ENCODE measurements at regions not wholly inside any gene's neighbourhood (a gene's known extent, or its start where the extent isn't known, plus 50 kb on each side); places are given as distances from the start of the nearest gene placed in this dataset.

- POLR2A ChIA-PET: no interaction called here
- ATAC-seq: no peak
These were observed 50.8 kb upstream of the KLHL13 start for GRCh38 chrX:118167361-118167760.

GRCh38 chrX:118171356-118171755, 54.7 kb upstream of the KLHL13 start:
- ATAC-seq (no peak), DNase-seq (no peak)
- Mint-ChIP-seq H3K27me3 (no peaks in the 10 kb centered on the region), H3K27ac (no peak overlapping the region), H3K9me3 (no peaks in the 10 kb centered on the region), H3K36me3 (ENCODE audit: low read depth) (no peaks in the 10 kb centered on the region), H3K4me1 (ENCODE audit: low read depth) (no peaks in the 10 kb centered on the region), H3K4me3 (no peak overlapping the region)
- TF ChIP-seq, protein P1, sequence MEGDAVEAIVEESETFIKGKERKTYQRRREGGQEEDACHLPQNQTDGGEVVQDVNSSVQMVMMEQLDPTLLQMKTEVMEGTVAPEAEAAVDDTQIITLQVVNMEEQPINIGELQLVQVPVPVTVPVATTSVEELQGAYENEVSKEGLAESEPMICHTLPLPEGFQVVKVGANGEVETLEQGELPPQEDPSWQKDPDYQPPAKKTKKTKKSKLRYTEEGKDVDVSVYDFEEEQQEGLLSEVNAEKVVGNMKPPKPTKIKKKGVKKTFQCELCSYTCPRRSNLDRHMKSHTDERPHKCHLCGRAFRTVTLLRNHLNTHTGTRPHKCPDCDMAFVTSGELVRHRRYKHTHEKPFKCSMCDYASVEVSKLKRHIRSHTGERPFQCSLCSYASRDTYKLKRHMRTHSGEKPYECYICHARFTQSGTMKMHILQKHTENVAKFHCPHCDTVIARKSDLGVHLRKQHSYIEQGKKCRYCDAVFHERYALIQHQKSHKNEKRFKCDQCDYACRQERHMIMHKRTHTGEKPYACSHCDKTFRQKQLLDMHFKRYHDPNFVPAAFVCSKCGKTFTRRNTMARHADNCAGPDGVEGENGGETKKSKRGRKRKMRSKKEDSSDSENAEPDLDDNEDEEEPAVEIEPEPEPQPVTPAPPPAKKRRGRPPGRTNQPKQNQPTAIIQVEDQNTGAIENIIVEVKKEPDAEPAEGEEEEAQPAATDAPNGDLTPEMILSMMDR (IDR thresholded peaks at IDR 0.05): no peak
- intact Hi-C loops (cut with micrococcal nuclease): no loop called here
- POLR2A ChIA-PET: no interaction called here
- CTCF ChIA-PET: no interaction called here

More at GRCh38 chrX:118167361-118167760, 50.8 kb upstream of the KLHL13 start:
- Mint-ChIP-seq H3K4me3 (no peak overlapping the region), H3K27ac (no peak overlapping the region), H3K36me3 (ENCODE audit: low read depth) (no peaks in the 10 kb centered on the region), H3K9me3 (no peaks in the 10 kb centered on the region), H3K27me3 (no peaks in the 10 kb centered on the region), H3K4me1 (ENCODE audit: low read depth) (no peaks in the 10 kb centered on the region)
- CTCF ChIA-PET: no interaction called here
- intact Hi-C loops (cut with micrococcal nuclease): no loop called here
- no peak for DNase-seq
- TF ChIP-seq, protein P1 (IDR thresholded peaks at IDR 0.05): no peak

DNA sequence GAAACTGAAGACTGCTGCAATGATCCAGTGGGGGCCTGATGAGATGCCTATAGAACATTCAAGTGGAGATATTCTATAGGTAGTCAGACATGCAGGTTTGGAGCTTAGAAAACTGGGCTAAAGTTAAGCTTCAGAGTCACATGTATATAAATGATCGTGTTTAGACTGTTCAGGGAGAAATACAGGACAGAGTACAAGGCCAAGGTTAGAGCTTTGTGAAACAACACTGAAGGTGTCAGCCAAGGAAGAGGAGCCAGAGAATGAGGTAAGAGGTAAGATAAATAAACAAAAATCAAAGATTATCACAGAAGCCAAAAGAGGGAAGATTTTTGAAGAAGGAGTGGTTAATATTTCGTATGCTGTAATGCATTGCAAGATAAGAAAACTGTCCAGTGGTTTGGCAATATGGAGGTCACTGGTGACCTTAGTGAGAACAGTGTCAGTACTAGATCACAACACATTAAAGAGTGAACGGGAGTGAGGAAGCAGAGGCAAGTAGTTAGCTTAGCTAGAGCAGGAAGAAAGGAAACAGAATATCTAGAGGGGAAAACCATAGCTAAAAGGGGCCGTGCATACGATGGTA, 58.0 kb upstream of the KLHL13 start:
- Mint-ChIP-seq H3K4me3 (no peak overlapping the region), H3K36me3 (ENCODE audit: low read depth) (no peaks in the 10 kb centered on the region), H3K9me3 (no peaks in the 10 kb centered on the region), H3K27ac (no peak overlapping the region), H3K4me1 (ENCODE audit: low read depth) (no peaks in the 10 kb centered on the region), H3K27me3 (no peaks in the 10 kb centered on the region)
- DNase-seq (no peak), ATAC-seq (no peak)
- ChIA-PET POLR2A (no interaction called here), CTCF (no interaction called here)
- TF ChIP-seq, protein P1 (IDR thresholded peaks at IDR 0.05): no peak
- intact Hi-C loops (cut with micrococcal nuclease): no loop called here

- no peak for DNase-seq
- ATAC-seq: no peak
- Mint-ChIP-seq H3K9me3 (no peaks in the 10 kb centered on the region), H3K4me1 (ENCODE audit: low read depth) (no peaks in the 10 kb centered on the region), H3K27ac (no peak overlapping the region), H3K36me3 (ENCODE audit: low read depth) (no peaks in the 10 kb centered on the region), H3K4me3 (no peak overlapping the region), H3K27me3 (no peaks in the 10 kb centered on the region)
- POLR2A ChIA-PET: interaction anchor here (0.6 kb wide), 1 partner anchor 32 kb away, joined by 3 read pairs; no protein-coding TSS in a partner anchor
- CTCF ChIA-PET: no interaction called here
- intact Hi-C loops (cut with micrococcal nuclease): no loop called here
- TF ChIP-seq, protein P1 (IDR thresholded peaks at IDR 0.05): no peak
These were observed 61.1 kb upstream of the KLHL13 start for GRCh38 chrX:118177708-118178107.

- POLR2A ChIA-PET: no interaction called here
- H3K27ac Mint-ChIP-seq: no peak overlapping the region
- CTCF ChIA-PET: no interaction called here
- H3K27me3 Mint-ChIP-seq: no peaks in the 10 kb centered on the region
- H3K4me1 Mint-ChIP-seq (ENCODE audit: low read depth): no peaks in the 10 kb centered on the region
- ATAC-seq (no peak), DNase-seq (no peak)
- no peaks in the 10 kb centered on the region for H3K36me3 Mint-ChIP-seq (ENCODE audit: low read depth)
- intact Hi-C loops (cut with micrococcal nuclease): no loop called here
- H3K4me3 Mint-ChIP-seq: no peak overlapping the region
- H3K9me3 Mint-ChIP-seq: no peaks in the 10 kb centered on the region
- TF ChIP-seq, protein P1 (IDR thresholded peaks at IDR 0.05): no peak
These were observed 61.8 kb upstream of the KLHL13 start for GRCh38 chrX:118178450-118178849.
